ENCODE measurements at regions not wholly inside any gene's neighbourhood (a gene's known extent, or its start where the extent isn't known, plus 50 kb on each side); places are given as distances from the start of the nearest gene placed in this dataset.
"Not testable (repeated sequence)": the region's sequence is repeated elsewhere in the genome, so short reads cannot be mapped to it uniquely, and the experiment has no call there.

GRCh38 chr4:187672526-187672925 lies 323.0 kb upstream of the ZFP42 start:
- TF ChIP-seq CTCF, POLR2A (IDR thresholded peaks at IDR 0.05): not testable (repeated sequence)
